ENCODE measurements at regions not wholly inside any gene's neighbourhood (a gene's known extent, or its start where the extent isn't known, plus 50 kb on each side); places are given as distances from the start of the nearest gene placed in this dataset.

DNA sequence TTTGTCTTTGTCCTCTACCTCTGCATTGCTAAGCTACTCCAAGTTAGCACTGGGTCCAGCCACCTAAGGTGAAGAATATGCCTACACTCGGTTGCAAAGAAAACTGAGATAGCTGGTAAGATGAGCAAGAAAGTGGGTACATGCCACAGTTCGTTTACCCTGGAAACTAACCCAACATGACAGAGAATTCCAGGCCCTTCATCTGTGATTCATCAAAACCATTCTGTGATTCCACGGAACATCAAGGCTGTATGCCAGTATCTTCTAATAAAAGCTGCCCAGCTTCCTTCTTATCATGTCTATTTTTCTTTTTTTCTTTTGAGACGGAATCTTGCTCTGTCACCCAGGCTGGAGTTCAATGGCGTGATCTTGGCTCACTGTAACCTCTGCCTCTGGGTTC, 58.7 kb upstream of the SPANXC start (continued):
- TF ChIP-seq, protein P1, sequence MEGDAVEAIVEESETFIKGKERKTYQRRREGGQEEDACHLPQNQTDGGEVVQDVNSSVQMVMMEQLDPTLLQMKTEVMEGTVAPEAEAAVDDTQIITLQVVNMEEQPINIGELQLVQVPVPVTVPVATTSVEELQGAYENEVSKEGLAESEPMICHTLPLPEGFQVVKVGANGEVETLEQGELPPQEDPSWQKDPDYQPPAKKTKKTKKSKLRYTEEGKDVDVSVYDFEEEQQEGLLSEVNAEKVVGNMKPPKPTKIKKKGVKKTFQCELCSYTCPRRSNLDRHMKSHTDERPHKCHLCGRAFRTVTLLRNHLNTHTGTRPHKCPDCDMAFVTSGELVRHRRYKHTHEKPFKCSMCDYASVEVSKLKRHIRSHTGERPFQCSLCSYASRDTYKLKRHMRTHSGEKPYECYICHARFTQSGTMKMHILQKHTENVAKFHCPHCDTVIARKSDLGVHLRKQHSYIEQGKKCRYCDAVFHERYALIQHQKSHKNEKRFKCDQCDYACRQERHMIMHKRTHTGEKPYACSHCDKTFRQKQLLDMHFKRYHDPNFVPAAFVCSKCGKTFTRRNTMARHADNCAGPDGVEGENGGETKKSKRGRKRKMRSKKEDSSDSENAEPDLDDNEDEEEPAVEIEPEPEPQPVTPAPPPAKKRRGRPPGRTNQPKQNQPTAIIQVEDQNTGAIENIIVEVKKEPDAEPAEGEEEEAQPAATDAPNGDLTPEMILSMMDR (IDR thresholded peaks at IDR 0.05 in 2 of 3, conservative IDR thresholded peaks at IDR 0.05 in 1 of 3; ENCODE audit: borderline replicate concordance in 1 of 3, insufficient read depth in 1 of 3, low read depth in 2 of 3, low read length in 2 of 3), result no peak
- TF ChIP-seq TCF7L2 (IDR thresholded peaks at IDR 0.05; ENCODE audit: borderline replicate concordance, extremely low read depth, insufficient read depth, insufficient read length) (no peak), ZNF274 (IDR thresholded peaks at IDR 0.05; ENCODE audit: low read depth, low read length) (no peak)
